ENCODE measurements at regions not wholly inside any gene's neighbourhood (a gene's known extent, or its start where the extent isn't known, plus 50 kb on each side); places are given as distances from the start of the nearest gene placed in this dataset.
A peak's percentile ranks its signal among the peaks of the same experiment; 100 is the strongest.

DNA sequence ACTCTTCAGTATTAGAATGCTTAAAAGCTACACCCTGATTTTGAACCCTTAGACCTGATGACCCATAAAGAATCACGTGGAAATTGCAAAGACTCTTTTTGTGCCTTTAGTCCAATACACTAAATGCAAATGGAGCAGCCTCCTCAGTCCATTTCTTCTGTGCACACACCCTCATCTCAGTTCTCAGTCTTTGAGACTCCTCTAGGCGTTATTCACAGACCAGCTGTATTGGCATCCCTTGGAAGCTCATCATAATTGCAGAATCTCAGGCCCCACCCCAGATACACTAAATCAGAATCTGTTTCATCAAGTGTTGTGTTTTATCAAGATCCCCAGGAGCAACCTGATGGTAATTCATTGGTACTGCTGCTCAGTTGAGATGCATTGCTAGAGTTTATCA is 335.0 kb upstream of the ATP5MC3 start:
- in situ Hi-C loops (cut with MboI) = no loop called here
- H3K27ac ChIP-seq = no peak overlapping the region
- H4K20me1 ChIP-seq (ENCODE audit: insufficient read depth) = no peaks in the 10 kb centered on the region
- no peaks in the 10 kb centered on the region for H3K9me2 ChIP-seq (ENCODE audit: insufficient read depth)
- H2AFZ ChIP-seq = no peak overlapping the region
- H3K4me3 ChIP-seq = no peak overlapping the region
- no peaks in the 10 kb centered on the region for H3K4me1 ChIP-seq (ENCODE audit: insufficient read depth)
- H3K27me3 ChIP-seq (replicated peaks; ENCODE audit: insufficient read depth) = no peaks in the 10 kb centered on the region
- H3K9ac ChIP-seq = no peak overlapping the region
- no peak overlapping the region for H3K4me2 ChIP-seq (ENCODE audit: unreplicated experiment)
- H3K36me3 ChIP-seq (ENCODE audit: low read depth) = no peaks in the 10 kb centered on the region
- no peak for DNase-seq
- no peaks in the 10 kb centered on the region for H3K9me3 ChIP-seq (ENCODE audit: low read depth)
- 28 to 29% methylated on average over 2 of the region's 2 CpGs for WGBS, 2 experiments (ENCODE audit: low coverage in 1 of 2, low lambda C conversion rate in 2 of 2, missing lambda C conversion rate in 2 of 2)
- TF ChIP-seq EZH2 (IDR thresholded peaks at IDR 0.05; ENCODE audit: insufficient read depth, poor library complexity, severe bottlenecking) (no peak), EZH2phosphoT487 (IDR thresholded peaks at IDR 0.05; ENCODE audit: insufficient read depth, low read depth) (no peak)
- no peaks in the 10 kb centered on the region for H3K79me2 ChIP-seq (ENCODE audit: insufficient read depth)
- H3F3A ChIP-seq (ENCODE audit: insufficient read depth) = no peaks in the 10 kb centered on the region

DNA sequence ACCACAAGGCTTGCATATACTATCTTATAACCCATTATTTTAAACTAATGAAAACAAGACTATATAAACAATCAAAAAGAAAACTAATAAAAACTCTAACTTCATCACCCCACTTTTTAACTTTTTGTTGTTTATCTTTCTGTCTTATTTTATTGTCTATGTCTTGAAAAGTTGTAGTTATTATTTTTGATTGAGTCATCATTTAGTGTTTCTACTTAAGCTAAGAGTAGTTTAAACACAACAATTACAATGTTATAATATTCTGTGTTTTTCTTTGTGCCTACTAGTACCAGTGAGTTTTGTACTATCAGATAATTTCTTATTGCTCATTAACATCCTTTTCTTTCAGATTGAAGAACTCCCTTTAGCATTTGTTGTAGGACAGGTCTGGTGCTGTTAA is 318.7 kb upstream of the ATP5MC3 start:
- H3F3A ChIP-seq (ENCODE audit: insufficient read depth) = no peaks in the 10 kb centered on the region
- no peaks in the 10 kb centered on the region for H3K79me2 ChIP-seq (ENCODE audit: insufficient read depth)
- no peak overlapping the region for H3K9ac ChIP-seq
- H2AFZ ChIP-seq = no peak overlapping the region
- H4K20me1 ChIP-seq (ENCODE audit: insufficient read depth) = no peaks in the 10 kb centered on the region
- DNase-seq = no peak
- no peaks in the 10 kb centered on the region for H3K4me1 ChIP-seq (ENCODE audit: insufficient read depth)
- H3K27ac ChIP-seq = no peak overlapping the region
- no peaks in the 10 kb centered on the region for H3K36me3 ChIP-seq (ENCODE audit: low read depth)
- H3K4me3 ChIP-seq = no peak overlapping the region
- H3K9me3 ChIP-seq (ENCODE audit: low read depth) = no peaks in the 10 kb centered on the region
- no peaks in the 10 kb centered on the region for H3K9me2 ChIP-seq (ENCODE audit: insufficient read depth)
- no peak for TF ChIP-seq EZH2 (IDR thresholded peaks at IDR 0.05; ENCODE audit: insufficient read depth, poor library complexity, severe bottlenecking)
- no peaks in the 10 kb centered on the region for H3K27me3 ChIP-seq (replicated peaks; ENCODE audit: insufficient read depth)
- no peak overlapping the region for H3K4me2 ChIP-seq (ENCODE audit: unreplicated experiment)
- in situ Hi-C loops (cut with MboI) = no loop called here

DNA sequence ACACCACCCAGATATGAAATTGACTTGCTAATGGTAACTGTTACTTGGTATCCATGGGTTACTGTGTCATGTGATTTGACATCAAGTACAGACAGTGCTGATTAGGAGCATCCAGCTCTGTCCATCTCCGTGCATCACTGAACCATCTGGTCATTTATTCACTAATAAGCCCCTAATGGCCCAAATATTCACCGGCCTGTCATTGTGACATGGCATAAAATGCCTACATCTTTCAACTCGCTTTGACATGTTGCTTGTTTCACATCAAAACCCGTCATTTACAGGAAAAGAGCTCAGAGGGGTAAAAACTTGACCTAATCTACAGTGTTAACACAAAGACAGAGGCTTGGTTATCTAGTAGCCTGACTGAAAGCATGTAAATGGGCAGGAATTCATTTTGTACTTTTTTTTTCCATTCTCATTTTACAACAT is 308.9 kb upstream of the ATP5MC3 start:
- Histone ChIP-seq H4K20me1 (ENCODE audit: insufficient read depth) (no peaks in the 10 kb centered on the region), H3K36me3 (ENCODE audit: low read depth) (no peaks in the 10 kb centered on the region), H3K27ac (no peak overlapping the region), H3K9ac (no peak overlapping the region), H3K9me3 (ENCODE audit: low read depth) (no peaks in the 10 kb centered on the region), H3K79me2 (ENCODE audit: insufficient read depth) (no peaks in the 10 kb centered on the region), H3F3A (ENCODE audit: insufficient read depth) (no peaks in the 10 kb centered on the region), H2AFZ (no peak overlapping the region), H3K4me1 (ENCODE audit: insufficient read depth) (no peaks in the 10 kb centered on the region), H3K4me2 (ENCODE audit: unreplicated experiment) (no peak overlapping the region), H3K4me3 (no peak overlapping the region), H3K27me3 (replicated peaks; ENCODE audit: insufficient read depth) (no peaks in the 10 kb centered on the region), H3K9me2 (ENCODE audit: insufficient read depth) (no peaks in the 10 kb centered on the region)
- in situ Hi-C loops (cut with MboI) = no loop called here
- no peak for TF ChIP-seq EZH2 (IDR thresholded peaks at IDR 0.05; ENCODE audit: insufficient read depth, poor library complexity, severe bottlenecking)
- no peak for TF ChIP-seq EZH2phosphoT487 (IDR thresholded peaks at IDR 0.05; ENCODE audit: insufficient read depth, low read depth)
- 24 to 29% methylated on average over 4 of the region's 4 CpGs for WGBS, 2 experiments (ENCODE audit: low coverage in 1 of 2, low lambda C conversion rate in 2 of 2, missing lambda C conversion rate in 2 of 2)
- no peak for DNase-seq

DNA sequence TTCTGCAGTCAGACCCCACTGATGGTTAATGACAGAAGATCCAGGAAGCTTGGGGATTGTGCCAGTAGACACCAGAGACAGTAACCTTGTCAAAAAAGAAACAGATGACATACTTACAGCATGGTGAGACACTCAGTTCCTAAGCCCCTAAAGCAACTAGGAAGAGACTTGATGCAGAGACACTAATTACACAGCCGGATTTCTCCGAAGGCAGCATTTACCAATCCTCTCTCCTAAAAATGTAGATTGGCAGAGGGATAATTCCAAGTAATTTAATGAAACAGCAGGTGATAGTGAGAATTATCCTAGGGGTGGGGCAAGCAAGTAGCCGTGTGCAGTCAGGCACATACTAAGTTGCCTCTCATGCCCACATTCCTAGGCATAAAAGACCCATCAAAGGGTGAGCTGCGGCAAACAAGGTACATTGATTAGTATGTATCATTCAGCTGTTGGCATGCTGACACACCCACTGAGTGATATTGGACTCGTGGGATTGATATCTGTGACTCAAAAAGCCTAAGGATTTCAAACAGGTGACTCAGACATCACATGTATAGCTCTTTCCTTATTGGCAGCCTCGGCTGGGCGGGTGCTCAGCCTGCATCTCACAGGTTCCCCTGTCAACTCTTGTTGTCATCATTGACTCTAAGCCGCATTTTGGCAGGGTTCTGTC is 296.7 kb upstream of the ATP5MC3 start:
- H3K9ac ChIP-seq = no peak overlapping the region

DNA sequence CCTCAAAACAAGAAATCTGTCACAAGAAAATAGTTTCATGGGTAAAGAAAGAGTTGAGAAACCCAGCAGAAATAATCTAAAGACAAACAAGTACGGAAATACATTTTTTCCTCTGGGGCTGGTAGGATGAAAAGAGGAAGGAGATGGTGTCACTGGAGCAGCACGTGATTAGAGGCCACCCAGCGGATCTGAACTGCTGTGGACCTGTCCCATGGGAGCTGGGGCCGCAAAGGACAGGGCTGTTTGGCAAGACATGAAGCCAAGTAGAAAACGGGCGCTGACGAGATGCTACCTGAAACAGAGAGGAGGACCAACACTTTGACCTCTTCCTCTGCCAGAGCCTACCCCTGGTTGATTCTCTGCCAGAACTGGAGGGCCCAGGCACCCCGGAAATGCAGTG is 295.4 kb upstream of the ATP5MC3 start:
- no peak overlapping the region for H3K4me3 ChIP-seq
- WGBS, 2 experiments (ENCODE audit: low coverage in 1 of 2, low lambda C conversion rate in 2 of 2, missing lambda C conversion rate in 2 of 2) = 51 to 61% methylated on average over 8 of the region's 8 CpGs
- H3K9ac ChIP-seq = no peak overlapping the region
- no peaks in the 10 kb centered on the region for H3K79me2 ChIP-seq (ENCODE audit: insufficient read depth)
- H4K20me1 ChIP-seq (ENCODE audit: insufficient read depth) = no peaks in the 10 kb centered on the region
- no peaks in the 10 kb centered on the region for H3F3A ChIP-seq (ENCODE audit: insufficient read depth)
- TF ChIP-seq EZH2 (IDR thresholded peaks at IDR 0.05; ENCODE audit: insufficient read depth, poor library complexity, severe bottlenecking) (no peak), EZH2phosphoT487 (IDR thresholded peaks at IDR 0.05; ENCODE audit: insufficient read depth, low read depth) (no peak)
- H3K27ac ChIP-seq = no peak overlapping the region
- no peaks in the 10 kb centered on the region for H3K9me2 ChIP-seq (ENCODE audit: insufficient read depth)
- in situ Hi-C loops (cut with MboI) = no loop called here
- H3K9me3 ChIP-seq (ENCODE audit: low read depth) = no peaks in the 10 kb centered on the region
- H3K27me3 ChIP-seq (replicated peaks; ENCODE audit: insufficient read depth) = no peaks in the 10 kb centered on the region
- H2AFZ ChIP-seq = no peak overlapping the region
- H3K4me2 ChIP-seq (ENCODE audit: unreplicated experiment) = no peak overlapping the region
- no peaks in the 10 kb centered on the region for H3K36me3 ChIP-seq (ENCODE audit: low read depth)
- no peaks in the 10 kb centered on the region for H3K4me1 ChIP-seq (ENCODE audit: insufficient read depth)
- no peak for DNase-seq

More for the DNA sequence above, 296.7 kb upstream of the ATP5MC3 start:
- no peaks in the 10 kb centered on the region for H4K20me1 ChIP-seq (ENCODE audit: insufficient read depth)
- no peaks in the 10 kb centered on the region for H3K9me2 ChIP-seq (ENCODE audit: insufficient read depth)
- H2AFZ ChIP-seq = no peak overlapping the region
- H3F3A ChIP-seq (ENCODE audit: insufficient read depth) = no peaks in the 10 kb centered on the region
- no peak overlapping the region for H3K27ac ChIP-seq
- DNase-seq = peak; percentile 6
- H3K79me2 ChIP-seq (ENCODE audit: insufficient read depth) = no peaks in the 10 kb centered on the region
- WGBS, 2 experiments (ENCODE audit: low coverage in 1 of 2, low lambda C conversion rate in 2 of 2, missing lambda C conversion rate in 2 of 2) = 38 to 41% methylated on average over 8 of the region's 8 CpGs
- H3K4me2 ChIP-seq (ENCODE audit: unreplicated experiment) = no peak overlapping the region
- H3K4me3 ChIP-seq = no peak overlapping the region
- no peaks in the 10 kb centered on the region for H3K36me3 ChIP-seq (ENCODE audit: low read depth)
- H3K9me3 ChIP-seq (ENCODE audit: low read depth) = no peaks in the 10 kb centered on the region
- H3K4me1 ChIP-seq (ENCODE audit: insufficient read depth) = no peaks in the 10 kb centered on the region
- TF ChIP-seq EZH2 (IDR thresholded peaks at IDR 0.05; ENCODE audit: insufficient read depth, poor library complexity, severe bottlenecking) (no peak), EZH2phosphoT487 (IDR thresholded peaks at IDR 0.05; ENCODE audit: insufficient read depth, low read depth) (no peak)
- H3K27me3 ChIP-seq (replicated peaks; ENCODE audit: insufficient read depth) = no peaks in the 10 kb centered on the region
- in situ Hi-C loops (cut with MboI) = no loop called here

All from GM23248 (cell line).